ENCODE measurements at regions not wholly inside any gene's neighbourhood (a gene's known extent, or its start where the extent isn't known, plus 50 kb on each side); places are given as distances from the start of the nearest gene placed in this dataset.

- TF ChIP-seq CTCF (IDR thresholded peaks at IDR 0.05; ENCODE audit: low read depth, low read length), result no peak
- H3K9me3 ChIP-seq (ENCODE audit: severe bottlenecking), result peaks cover 2% of the 10 kb centered on the region
- H3K4me3 ChIP-seq (ENCODE audit: low read depth, low read length), result no peak overlapping the region
- no peak overlapping the region for H3K27ac ChIP-seq
- no peaks in the 10 kb centered on the region for H3K36me3 ChIP-seq
- peaks cover 64% of the 10 kb centered on the region for H3K27me3 ChIP-seq (ENCODE audit: insufficient read depth, low read depth, severe bottlenecking)
- DNase-seq, result no peak
These were observed 276.3 kb upstream of the AGA start for GRCh38 chr4:177718514-177718913.

GRCh38 chr4:177726111-177726510, 283.9 kb upstream of the AGA start:
- no peak for TF ChIP-seq CTCF (IDR thresholded peaks at IDR 0.05; ENCODE audit: low read depth, low read length)
- peaks cover 6% of the 10 kb centered on the region for H3K9me3 ChIP-seq (ENCODE audit: severe bottlenecking)
- DNase-seq, result no peak
- H3K27me3 ChIP-seq (ENCODE audit: insufficient read depth, low read depth, severe bottlenecking), result peaks cover 77% of the 10 kb centered on the region
- no peak overlapping the region for H3K4me3 ChIP-seq (ENCODE audit: low read depth, low read length)
- H3K27ac ChIP-seq, result no peak overlapping the region
- no peaks in the 10 kb centered on the region for H3K36me3 ChIP-seq

- peak; percentile 18 for DNase-seq
- Histone ChIP-seq H3K4me3 (ENCODE audit: low read depth, low read length) (0 out of 2 replicates have a peak overlapping the region, but pooled peaks have one; percentile 2), H3K36me3 (no peaks in the 10 kb centered on the region), H3K27ac (no peak overlapping the region), H3K9me3 (ENCODE audit: severe bottlenecking) (peaks cover 8% of the 10 kb centered on the region), H3K27me3 (ENCODE audit: insufficient read depth, low read depth, severe bottlenecking) (peaks cover 69% of the 10 kb centered on the region)
- no peak for TF ChIP-seq CTCF (IDR thresholded peaks at IDR 0.05; ENCODE audit: low read depth, low read length)
These were observed 286.3 kb upstream of the AGA start for GRCh38 chr4:177728361-177729152.

- Histone ChIP-seq H3K27ac (no peak overlapping the region), H3K9me3 (ENCODE audit: severe bottlenecking) (peaks cover 10% of the 10 kb centered on the region), H3K36me3 (no peaks in the 10 kb centered on the region), H3K27me3 (ENCODE audit: insufficient read depth, low read depth, severe bottlenecking) (peaks cover 59% of the 10 kb centered on the region), H3K4me3 (ENCODE audit: low read depth, low read length) (no peak overlapping the region)
- TF ChIP-seq CTCF (IDR thresholded peaks at IDR 0.05; ENCODE audit: low read depth, low read length), result no peak
- DNase-seq, result no peak
These were observed 287.4 kb upstream of the AGA start for GRCh38 chr4:177729681-177730080.

GRCh38 chr4:177737387-177737940, 295.2 kb upstream of the AGA start:
- Histone ChIP-seq H3K27me3 (ENCODE audit: insufficient read depth, low read depth, severe bottlenecking) (peaks cover 55% of the 10 kb centered on the region), H3K4me3 (ENCODE audit: low read depth, low read length) (no peak overlapping the region), H3K36me3 (no peaks in the 10 kb centered on the region), H3K27ac (no peak overlapping the region), H3K9me3 (ENCODE audit: severe bottlenecking) (peaks cover 5% of the 10 kb centered on the region)
- TF ChIP-seq CTCF (IDR thresholded peaks at IDR 0.05; ENCODE audit: low read depth, low read length), result no peak
- no peak for DNase-seq
